GM12878 (cell line): ENCODE measurements at regions not wholly inside any gene's neighbourhood (a gene's known extent, or its start where the extent isn't known, plus 50 kb on each side); places are given as distances from the start of the nearest gene placed in this dataset.

ENCODE experiments used
- SRF ChIP-seq, 2 experiments: IDR thresholded peaks; 2 replicates each; pipeline ENCODE4 v1.6.1; 2011; ENCODE audit warnings: low read depth in 2 of 2, low read length in 2 of 2, mild to moderate bottlenecking in 1 of 2, moderate library complexity in 1 of 2
- TF ChIP-seq, protein P1 (sequence below), 3 experiments: IDR thresholded peaks in 2 of 3; conservative IDR thresholded peaks in 1 of 3; 2 replicates each; pipeline ENCODE4 v1.5.1; 2011; ENCODE audit warnings: low read depth in 3 of 3, low read length in 3 of 3, mild to moderate bottlenecking in 3 of 3, control low read depth in 2 of 3, moderate library complexity in 2 of 3, inconsistent platforms in 1 of 3, mixed read lengths in 1 of 3; ENCODE audit not compliant: control insufficient read depth in 2 of 3, insufficient read depth in 1 of 3; ENCODE audit errors: extremely low read depth in 1 of 3

DNA sequence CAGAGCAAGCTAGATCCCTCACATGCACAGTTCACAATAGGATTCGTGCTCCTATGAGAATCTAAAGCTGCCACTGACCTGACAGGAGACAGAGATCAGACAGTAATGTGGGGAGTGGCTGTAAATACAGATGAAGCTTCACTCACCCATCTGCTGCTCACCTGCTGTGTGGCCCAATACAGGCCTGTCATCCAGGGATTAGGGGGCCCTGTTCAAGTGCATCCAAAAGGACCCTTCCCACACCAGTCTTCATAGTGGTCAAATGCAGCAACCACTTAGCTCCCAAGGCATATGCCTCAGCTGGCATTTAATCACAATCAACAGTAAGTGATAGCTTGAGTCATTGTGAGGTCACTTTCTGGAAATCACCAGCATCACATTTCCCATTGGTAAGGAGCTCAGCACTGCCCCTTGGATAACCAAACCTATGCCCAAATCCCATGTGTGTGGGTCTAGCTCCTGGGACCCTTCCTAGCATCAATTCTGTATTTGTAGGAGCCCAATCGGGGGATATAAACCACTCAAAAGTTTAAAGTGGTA lies 65.6 kb downstream of the OR4C45 start:
- TF ChIP-seq, protein P1, sequence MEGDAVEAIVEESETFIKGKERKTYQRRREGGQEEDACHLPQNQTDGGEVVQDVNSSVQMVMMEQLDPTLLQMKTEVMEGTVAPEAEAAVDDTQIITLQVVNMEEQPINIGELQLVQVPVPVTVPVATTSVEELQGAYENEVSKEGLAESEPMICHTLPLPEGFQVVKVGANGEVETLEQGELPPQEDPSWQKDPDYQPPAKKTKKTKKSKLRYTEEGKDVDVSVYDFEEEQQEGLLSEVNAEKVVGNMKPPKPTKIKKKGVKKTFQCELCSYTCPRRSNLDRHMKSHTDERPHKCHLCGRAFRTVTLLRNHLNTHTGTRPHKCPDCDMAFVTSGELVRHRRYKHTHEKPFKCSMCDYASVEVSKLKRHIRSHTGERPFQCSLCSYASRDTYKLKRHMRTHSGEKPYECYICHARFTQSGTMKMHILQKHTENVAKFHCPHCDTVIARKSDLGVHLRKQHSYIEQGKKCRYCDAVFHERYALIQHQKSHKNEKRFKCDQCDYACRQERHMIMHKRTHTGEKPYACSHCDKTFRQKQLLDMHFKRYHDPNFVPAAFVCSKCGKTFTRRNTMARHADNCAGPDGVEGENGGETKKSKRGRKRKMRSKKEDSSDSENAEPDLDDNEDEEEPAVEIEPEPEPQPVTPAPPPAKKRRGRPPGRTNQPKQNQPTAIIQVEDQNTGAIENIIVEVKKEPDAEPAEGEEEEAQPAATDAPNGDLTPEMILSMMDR (IDR thresholded peaks at IDR 0.05 in 2 of 3, conservative IDR thresholded peaks at IDR 0.05 in 1 of 3; ENCODE audit: control insufficient read depth in 2 of 3, extremely low read depth in 1 of 3, insufficient read depth in 1 of 3, low read depth in 3 of 3, low read length in 3 of 3): no peak
- TF ChIP-seq SRF (IDR thresholded peaks at IDR 0.05; ENCODE audit: low read depth in 2 of 2, low read length in 2 of 2): no peak
